NCI-H524 (cell line): ENCODE measurements at regions not wholly inside any gene's neighbourhood (a gene's known extent, or its start where the extent isn't known, plus 50 kb on each side); places are given as distances from the start of the nearest gene placed in this dataset.

ENCODE experiments used
- DNase-seq, 2 experiments: peaks; one replicate each; lab custom pipeline; 2025; lab: John Stamatoyannopoulos, UW

DNA sequence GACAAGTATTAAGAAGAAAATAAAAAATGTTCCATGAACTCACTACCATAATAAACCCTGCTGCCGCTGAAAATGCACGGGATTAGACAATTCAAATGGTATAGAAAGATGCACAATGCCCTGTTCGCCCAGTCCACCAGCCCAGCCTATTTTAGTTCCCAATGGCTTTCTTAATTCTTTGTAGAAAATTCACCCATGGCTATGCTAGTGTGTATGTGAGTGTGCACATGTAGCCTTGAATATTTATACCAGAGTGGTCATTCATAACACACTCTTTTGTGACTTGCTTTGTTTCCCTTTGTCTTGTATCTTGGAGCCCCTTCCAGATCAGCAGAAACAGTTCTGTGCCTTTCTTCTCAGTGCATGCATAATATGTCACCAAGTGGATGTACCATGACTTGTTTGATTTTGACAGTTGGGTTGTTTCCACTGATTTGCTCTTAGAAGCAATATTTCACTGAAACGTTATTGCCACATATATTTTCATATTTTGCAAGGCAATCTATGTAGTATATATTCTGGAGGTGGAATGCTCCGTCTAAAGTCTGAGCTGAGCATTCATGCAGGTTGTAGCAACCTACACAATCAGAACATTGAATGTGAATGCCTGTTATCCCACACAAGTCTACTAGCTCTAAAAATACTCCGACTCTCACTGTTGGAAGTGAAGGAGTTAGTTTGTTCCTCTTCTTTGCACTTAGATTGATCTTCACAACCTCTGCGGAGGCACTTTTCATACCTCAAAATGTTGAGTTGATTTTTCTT lies 383.0 kb upstream of the EEF2KMT start:
- no peak for DNase-seq

DNA sequence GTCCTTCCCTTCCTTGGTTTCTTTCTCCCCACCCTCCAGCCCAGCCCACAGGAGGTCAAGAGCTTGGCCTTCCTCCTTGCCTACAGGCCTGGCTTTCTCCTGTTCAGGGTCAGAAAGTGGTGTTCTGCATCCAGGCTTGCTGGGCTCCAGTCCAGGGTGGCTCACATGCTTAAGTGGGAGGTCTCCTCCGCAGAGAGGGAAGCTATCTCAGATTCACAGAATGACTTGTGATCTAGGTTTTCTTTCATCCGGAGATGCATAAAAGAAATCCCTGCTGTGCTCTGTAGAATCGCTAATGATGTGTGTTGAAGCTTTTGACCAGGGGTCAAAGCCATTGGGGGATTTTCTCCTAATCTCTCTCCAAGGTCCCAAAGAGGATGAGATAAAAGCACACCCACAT lies 382.3 kb upstream of the EEF2KMT start:
- DNase-seq: no peak

DNA sequence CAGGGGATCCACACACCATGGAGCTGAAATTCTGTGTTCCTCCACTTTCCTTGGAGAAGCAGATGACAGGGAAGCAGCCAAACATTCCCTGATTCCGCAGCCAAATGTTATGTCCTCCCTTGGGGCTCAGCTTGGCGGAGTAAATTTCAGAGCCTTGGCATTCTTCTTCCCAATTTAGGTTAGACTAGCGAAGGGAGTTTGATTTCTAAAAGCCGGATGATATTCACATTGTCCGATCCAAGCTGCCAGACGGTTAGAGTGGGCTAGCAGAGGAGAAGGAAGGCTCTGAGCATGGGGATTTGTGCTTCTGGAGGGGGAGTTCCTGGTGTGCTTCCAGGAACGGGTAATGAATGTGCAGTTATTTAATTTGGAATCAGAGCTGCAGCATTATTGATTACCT lies 380.4 kb upstream of the EEF2KMT start:
- no peak for DNase-seq

DNA sequence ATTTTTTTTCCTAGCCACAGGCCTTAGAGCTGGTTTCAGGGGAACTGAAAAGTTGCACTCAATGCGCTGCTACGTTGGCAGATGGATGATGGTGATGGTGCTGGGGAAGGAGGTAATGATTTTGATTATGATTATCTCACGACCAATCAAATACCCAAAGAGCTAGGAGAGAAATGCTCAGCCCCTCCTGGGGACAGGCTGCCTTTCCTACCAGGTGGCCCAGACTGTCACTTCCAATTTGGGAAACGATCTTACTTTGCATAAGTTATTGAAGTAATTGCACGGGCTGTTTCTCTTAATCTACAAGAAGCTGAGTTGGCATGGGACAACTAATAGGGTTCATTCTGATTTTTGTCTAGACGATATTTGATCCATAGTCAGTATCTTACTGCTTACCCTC lies 379.7 kb upstream of the EEF2KMT start:
- DNase-seq: no peak

DNA sequence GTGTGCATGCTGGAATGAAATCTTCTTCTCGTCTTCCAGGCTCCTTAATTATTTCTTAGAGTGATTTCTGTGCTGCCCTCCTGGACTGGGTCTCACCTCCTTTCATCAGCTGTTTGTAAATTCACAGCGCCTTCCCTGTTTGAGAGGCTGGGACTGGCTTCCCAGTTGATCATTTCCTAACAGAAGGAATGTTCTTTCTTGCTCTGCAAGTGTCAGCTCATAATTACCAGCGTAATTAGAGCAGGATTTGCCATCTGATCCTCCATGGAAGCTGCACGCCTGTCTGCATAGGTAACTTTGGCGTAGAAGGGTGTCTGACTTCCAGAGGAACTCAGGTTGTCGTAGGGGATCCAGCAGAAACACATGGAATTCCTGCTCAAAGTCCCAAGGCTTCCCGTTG lies 375.0 kb upstream of the EEF2KMT start:
- DNase-seq: no peak

DNA sequence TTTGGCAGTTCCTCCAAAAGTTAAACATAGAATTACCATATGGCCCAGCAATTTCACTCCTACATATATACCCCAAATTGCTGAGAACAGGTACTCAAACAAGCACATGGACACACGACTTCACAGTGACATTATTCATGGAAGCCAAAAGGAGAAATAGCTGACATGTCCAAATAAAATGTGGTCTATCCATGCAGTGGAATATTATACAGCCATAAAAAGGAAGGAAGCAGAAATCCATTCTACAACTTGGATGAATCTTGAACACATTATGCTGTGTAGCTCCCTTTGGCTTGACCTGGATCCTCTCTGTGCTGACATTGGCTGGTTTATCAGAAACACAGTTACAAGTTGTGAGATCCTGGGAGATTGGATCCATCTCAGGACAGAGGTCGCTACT lies 370.9 kb upstream of the EEF2KMT start:
- no peak for DNase-seq

DNA sequence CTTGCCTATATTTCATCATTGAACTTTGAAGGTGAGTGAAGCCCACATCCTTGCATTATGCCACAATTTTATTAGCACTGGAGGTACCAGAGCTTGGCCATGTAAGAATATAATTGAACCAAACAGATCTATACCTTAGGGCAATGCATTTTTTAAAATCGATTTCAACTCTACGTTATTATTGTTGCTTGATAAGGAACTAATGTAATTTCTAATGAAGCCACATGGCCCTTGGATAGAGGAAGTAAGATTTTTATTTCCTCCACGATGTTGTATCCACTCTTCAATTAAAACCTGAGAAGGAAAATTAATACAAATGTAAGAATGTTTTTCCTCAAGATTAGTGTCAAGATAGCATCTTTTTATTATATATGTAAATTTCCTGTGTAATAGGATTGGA lies 370.0 kb upstream of the EEF2KMT start:
- DNase-seq: no peak

DNA sequence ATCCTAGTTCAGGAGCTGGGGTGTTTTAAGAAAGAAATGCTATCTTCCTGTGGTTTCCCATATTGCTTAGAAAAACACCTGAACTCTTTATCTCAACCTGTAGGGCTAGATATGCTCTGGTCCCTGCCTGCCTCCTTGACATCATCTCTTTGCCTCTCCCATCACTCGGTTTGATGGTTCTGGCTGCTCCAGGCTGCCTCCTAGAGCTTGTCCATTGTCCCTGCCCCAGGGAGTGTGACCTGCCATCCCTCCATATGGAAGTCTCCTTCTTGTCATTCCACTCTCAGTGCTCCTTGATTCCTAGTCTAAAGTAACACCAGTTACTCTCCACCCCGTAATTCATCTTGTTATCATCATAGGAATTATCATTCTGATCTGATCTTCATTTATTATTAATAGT lies 369.0 kb upstream of the EEF2KMT start:
- DNase-seq: no peak

DNA sequence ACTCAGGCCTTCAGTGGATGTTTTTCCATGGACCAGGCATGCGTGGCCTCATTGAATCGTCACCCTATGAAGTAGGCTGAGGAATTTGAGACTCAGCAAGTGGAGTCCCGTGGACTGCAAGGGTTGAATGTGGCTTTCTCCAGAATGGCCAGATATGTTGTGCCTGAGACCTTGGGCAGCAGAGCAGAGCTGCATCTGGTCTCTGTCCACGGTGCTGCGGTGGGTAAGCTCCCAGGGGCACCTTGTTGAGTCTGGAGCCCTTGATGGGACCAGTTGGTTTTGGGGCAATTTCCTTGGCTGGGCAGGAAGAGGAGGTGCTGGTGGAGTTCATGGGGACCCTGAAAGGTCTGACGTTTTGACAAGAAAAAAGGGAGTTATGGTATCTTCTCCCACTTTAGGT lies 368.1 kb upstream of the EEF2KMT start:
- DNase-seq: no peak

DNA sequence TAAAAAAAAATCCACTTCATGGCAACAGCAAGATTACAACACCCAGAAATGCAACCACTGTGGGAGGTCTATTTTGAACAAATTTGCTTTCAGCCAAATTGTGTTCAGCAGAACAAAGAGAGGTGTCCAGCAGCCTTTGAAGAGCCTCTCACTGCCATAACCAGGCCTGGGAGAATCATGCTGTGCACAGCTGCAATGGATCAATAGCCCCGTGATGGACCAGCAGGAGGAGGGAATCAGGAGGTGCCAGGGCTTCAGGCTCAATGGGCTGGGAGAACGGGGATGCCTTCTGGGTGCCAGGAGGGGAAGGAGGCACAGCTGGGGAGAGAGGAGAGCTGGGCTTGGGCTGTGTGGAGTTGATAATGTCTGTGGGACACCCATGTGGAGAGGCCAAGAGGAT lies 366.2 kb upstream of the EEF2KMT start:
- no peak for DNase-seq

DNA sequence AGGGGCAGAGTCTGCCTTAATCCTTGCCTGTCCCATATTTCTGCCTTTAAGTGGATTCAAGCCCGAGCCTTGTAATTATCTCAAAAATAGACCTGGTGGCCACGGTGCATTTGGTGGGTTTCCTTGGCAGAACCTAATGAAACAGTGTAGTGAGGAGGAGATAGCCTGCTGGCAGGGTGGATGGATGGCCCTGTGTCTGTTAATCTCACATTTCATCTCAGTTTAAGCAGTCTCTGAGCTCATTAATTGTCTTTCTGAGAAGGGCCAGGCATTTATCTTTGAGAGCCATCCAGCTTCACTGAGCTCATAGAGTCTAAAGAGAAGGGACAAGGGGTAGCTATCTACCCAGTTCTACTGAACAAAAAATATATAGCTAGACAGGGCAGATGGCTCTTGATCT lies 364.0 kb upstream of the EEF2KMT start:
- DNase-seq: no peak

DNA sequence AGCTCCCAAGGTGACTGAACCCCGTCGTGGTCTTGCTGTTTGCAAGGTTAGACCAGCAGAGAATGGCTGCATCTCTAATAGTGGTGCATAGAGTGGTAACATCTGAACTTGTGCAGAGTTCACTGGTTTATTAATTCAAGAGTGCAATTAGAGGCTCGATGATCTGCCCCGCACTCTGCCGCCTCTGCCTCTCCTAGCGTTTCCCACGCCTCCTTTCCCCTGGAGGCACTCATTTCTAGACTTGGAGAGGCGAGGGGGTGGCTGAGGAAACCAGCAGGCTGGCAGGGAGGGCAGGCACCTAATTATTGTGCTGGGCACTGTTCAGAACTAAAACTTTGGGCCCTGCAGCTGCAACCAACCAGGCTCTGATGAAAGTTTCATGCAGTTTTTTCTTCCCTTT lies 363.5 kb upstream of the EEF2KMT start:
- no peak for DNase-seq

DNA sequence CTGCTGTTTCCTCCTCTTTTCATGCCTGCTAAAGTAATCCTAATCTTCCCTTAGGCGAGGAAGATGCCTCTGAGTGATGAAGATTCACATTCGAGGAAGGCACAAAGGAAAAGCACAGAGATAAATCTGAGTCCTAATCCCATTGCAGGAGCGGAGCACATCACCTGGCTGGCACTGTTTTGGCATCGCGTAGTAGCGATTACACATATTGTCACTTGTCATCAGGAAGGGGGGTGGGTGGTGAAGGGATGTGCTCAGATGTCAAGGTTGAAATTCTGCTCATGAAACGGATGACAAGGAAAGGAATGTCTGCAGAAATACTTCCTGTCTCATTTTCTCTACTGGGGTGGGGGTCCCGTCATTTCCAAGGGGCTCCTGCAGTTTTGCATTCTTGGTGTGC lies 363.1 kb upstream of the EEF2KMT start:
- DNase-seq: no peak

DNA sequence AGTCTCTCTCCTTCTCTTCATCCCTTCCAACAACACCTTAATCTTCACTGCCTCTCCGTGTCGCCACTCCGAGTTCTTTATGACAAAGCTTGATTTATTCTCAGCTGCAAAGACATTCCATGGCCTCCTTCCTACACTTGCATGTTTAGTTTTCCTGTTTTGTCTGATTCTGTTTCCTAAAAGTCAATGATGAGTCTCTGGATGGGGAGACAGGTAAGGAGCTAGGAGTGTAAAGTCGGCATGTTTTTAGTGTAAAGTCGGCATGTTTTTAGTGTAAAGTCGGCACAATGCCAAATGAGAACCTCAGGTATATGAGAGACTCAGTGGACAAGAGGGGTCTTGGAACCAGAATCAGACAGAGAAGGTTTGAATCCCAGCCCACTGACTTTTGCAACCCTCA lies 362.3 kb upstream of the EEF2KMT start:
- DNase-seq: no peak

DNA sequence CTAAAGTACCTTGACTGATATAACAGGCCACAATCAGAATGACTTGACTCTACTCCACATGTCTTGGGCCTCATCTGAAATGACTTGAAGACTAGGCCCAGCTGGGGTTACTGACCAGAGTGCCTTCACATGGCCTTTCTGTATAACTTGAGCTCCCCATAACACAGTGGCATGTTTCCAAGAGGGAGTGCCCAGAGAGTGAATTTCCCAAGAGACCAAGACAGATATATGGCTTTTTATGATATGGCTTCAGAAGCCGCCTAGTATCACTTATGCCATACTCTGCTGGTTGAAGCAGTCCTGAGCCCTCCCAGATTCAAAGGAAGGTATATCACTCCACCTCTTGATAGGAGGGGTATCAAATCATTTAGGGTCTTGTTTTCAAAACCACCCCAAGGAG lies 357.5 kb upstream of the EEF2KMT start:
- DNase-seq: no peak

DNA sequence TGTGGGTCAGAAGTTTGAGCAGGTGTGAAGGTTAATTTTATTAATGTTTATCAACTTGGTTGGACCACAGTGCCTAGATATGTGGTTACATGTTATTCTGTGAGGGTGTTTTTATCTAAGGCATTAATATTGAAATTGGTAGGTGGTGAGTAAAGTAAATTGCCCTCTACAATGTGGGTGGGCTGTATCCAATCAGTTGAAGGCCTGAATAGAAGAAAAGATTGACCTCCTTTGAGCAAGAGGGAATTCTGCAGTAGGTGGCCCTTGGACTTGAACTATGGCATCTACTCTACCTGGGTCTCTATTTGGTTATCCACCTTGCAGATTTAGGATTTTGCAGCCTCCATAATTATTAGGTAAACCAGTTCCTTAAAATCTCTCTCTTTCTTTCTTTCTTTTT lies 356.8 kb upstream of the EEF2KMT start:
- DNase-seq: no peak

DNA sequence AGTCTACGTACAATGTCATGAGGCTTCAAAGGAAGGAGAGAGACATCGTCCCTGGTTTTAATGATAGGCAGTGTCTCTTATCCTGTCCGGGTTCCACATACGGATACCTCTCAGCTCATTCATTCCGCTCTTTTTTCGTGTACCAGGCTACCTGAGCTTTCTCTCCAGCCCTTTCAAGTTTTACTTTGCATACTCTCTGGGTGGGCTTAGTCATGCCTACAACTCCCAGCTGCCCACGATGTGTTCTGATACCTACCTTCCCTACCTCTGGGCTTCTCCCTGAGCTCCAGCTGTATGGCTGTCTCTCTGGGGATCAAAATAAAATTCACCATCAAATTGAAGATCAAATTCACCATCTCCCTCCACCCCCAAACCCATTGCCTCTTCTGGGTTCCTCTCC lies 354.0 kb upstream of the EEF2KMT start:
- no peak for DNase-seq

DNA sequence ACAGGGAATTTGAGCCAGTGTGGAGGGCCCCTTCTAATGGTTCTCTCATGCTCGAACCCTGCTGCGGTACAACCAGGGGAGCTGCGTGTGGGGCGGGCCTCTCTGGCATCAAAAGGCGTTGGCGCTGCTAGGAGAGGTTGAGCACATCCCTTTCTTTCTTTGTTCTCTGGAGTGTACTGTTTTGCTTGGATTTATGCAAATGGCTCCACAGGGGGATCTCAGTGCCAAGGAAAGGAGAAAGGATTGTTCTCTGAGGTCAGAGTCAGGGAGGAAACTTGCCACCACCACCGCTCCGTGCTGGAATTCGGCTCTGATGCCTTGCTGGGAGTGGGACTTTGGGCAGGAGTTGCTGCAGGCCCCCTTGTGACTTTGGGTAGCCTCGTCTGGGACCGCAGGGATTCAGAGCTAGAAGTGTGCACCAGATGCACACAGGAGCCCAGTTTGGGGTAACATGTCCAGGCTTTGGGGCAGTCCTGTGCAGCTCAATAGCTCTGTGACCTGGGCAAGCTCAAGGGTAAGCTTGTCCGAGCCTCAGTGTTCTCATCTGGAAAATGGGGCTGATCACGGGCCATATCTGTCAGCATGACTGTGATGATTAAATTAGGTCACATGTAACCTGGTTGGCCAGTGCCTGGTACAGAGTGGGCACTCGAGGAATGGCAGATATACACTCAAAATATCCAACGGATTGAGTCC lies 353.0 kb upstream of the EEF2KMT start:
- no peak for DNase-seq

DNA sequence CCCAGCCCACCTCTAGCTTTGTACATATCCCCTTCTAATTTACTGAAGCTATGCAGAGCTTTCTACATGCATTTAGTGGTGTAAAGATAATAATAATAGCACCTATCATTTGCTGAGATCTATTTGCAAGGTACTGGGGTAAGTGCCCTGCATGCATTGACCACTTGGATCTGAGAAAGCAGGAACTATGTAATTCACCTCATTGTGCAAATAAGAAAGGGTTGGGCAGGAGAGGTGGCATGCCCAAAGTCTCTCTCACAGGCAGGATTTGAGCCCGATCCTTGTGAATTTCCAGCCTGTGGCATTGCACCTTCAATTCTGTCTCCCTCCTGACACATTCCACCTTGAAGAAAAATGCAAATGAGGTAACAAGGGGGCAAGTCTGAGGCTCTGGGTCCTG lies 352.3 kb upstream of the EEF2KMT start:
- no peak for DNase-seq

DNA sequence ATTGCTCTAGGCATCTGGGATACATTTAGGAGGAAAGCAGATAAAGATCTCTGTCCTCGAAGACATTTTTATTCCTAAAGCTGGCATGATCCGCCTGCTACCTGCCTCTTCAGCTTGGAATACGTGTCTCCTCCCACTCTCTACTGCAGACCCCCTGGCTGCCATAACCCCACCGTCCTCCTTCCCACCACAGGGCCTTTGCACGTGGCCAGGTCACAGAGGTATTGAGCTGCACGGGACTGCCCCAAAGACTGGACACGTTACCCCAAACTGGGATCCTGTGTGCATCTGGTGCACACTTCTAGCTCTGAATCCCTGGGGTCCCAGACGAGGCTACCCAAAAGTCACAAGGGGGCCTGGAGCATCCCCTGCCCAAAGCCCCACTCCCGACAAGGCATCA lies 351.2 kb upstream of the EEF2KMT start:
- DNase-seq: no peak

DNA sequence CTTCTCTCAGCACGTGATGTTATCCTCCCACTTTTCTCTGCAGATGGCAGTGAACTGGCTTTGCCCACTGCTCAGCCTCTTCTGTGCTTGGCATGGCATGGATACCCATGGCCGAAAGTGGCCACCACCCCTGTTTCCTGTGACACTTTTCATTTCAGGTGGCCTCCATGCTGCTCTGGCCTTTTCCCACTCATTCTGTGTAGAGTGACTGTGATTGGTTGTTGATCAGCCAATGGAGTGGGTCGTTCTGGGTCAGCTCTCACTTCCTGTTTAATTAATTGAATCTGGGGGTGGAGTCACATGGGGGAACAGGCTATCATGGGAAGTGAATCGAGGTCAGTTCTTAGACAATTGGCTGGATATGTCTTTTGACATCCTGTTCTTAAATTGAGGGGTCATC lies 350.1 kb upstream of the EEF2KMT start:
- no peak for DNase-seq

DNA sequence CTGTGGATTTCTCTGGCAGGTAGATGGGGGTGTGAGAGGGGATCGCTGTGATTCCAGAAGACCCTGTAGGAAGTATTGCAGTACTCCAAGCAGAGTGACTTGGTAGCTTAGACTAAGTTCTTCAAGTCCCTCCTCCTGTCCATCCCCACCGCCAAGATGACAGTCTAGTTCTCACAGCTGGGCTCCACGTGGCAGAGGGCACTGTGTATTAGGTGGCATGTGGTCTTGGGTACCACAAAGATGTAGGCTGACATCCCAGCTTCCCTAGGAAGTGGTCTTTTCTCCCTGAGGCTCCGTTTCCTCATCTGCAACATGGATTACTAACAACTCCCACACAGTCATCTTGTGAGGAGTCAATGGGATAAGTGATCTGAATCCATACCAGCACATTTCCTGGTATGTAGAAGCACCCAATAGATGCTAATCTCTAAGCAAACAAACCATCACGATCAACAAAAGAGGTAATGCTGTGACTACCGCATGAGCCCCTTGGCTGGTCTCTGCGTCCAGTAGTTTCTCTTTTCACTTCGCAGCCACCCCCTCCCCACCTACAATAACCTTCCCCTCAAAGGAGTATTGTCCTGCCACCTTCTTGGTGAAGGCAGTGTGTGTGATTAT lies 349.1 kb upstream of the EEF2KMT start:
- no peak for DNase-seq

DNA sequence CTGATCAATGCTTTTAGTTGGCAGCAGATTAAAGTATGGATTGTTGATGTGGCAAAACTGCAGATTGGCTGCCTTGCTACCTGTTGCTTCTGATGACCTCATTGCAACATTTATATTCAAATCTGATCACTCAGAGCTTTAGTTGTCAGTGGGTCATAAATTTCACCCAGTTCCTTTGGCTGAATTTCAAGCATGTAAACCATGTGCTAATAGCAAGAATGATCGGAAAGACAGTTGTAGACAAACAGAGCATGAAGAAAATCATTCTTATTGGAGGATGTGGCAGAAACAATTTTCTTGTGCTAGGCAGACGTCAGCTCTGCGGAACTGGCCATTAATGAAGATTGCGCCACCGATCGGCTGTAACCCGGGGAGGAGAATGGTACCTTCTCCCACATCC lies 346.6 kb upstream of the EEF2KMT start:
- DNase-seq: no peak

DNA sequence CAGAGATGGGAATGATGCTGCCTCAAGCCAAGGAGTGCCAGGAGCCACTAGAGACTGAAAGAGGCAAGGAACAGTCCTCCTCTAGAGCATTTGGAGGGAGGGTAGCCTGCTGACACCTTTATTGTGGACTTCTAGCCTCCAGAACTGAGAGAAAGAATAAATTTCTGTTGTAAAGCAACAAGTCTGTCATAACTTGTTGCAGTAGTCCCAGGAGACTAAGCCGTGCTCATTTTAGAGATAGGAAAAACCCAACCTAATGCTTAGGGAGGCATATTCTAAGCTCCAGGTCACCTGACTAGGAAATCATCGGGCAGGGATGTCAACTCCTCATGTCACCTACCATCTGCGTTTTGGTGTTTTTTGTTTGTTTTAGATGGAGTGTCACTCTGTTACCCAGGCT lies 345.4 kb upstream of the EEF2KMT start:
- DNase-seq: no peak
